Colonic mucosa (tissue), 4 donors: ENCODE measurements at regions not wholly inside any gene's neighbourhood (a gene's known extent, or its start where the extent isn't known, plus 50 kb on each side); places are given as distances from the start of the nearest gene placed in this dataset.

Experiments
- DNase-seq: peaks from one replicate; pipeline ENCODE4 v3.0.0-alpha.2; 2020
- H3K27ac ChIP-seq: fragments of 200-600 bp; one replicate; pipeline ENCODE4 v1.8.0; 2021
- H3K27me3 ChIP-seq: fragments of 200-600 bp; one replicate; pipeline ENCODE4 v1.8.0; 2021
- H3K36me3 ChIP-seq: fragments of 200-600 bp; one replicate; pipeline ENCODE4 v1.8.0; 2021
- H3K4me1 ChIP-seq: fragments of 200-600 bp; one replicate; pipeline ENCODE4 v1.8.0; 2021; ENCODE audit warnings: mild to moderate bottlenecking
- H3K4me3 ChIP-seq: fragments of 200-600 bp; one replicate; pipeline ENCODE4 v1.8.0; 2021
- H3K9ac ChIP-seq, 2 donors: one replicate each; pipeline ENCODE4 v1.7.0; 2013; ENCODE audit warnings: control low read depth in 2 of 2, low read depth in 2 of 2, low read length in 2 of 2
- H3K9me3 ChIP-seq: fragments of 200-600 bp; one replicate; pipeline ENCODE4 v1.8.0; 2021
- intact Hi-C: fragments of 100-400 bp; cut with DNase I; formaldehyde crosslinking; loops from one replicate; pipeline ENCODE4 v1.14.1; 2022
- TF ChIP-seq, protein P1 (sequence below): fragments of 200-600 bp; IDR thresholded peaks from one replicate; pipeline ENCODE4 v1.8.0; 2022; ENCODE audit warnings: antibody characterized with exemption, mild to moderate bottlenecking
- donor health status: healthy.
- donor health status: DM: no; HTN: no; CAD: no.
- donor health status: DM: no; HTN: no; CAD: no.

- TF ChIP-seq, protein P1, sequence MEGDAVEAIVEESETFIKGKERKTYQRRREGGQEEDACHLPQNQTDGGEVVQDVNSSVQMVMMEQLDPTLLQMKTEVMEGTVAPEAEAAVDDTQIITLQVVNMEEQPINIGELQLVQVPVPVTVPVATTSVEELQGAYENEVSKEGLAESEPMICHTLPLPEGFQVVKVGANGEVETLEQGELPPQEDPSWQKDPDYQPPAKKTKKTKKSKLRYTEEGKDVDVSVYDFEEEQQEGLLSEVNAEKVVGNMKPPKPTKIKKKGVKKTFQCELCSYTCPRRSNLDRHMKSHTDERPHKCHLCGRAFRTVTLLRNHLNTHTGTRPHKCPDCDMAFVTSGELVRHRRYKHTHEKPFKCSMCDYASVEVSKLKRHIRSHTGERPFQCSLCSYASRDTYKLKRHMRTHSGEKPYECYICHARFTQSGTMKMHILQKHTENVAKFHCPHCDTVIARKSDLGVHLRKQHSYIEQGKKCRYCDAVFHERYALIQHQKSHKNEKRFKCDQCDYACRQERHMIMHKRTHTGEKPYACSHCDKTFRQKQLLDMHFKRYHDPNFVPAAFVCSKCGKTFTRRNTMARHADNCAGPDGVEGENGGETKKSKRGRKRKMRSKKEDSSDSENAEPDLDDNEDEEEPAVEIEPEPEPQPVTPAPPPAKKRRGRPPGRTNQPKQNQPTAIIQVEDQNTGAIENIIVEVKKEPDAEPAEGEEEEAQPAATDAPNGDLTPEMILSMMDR = no peak
- no peak for DNase-seq
These were observed 185.5 kb upstream of the GPR149 start for GRCh38 chr3:154615471-154615870.

DNA sequence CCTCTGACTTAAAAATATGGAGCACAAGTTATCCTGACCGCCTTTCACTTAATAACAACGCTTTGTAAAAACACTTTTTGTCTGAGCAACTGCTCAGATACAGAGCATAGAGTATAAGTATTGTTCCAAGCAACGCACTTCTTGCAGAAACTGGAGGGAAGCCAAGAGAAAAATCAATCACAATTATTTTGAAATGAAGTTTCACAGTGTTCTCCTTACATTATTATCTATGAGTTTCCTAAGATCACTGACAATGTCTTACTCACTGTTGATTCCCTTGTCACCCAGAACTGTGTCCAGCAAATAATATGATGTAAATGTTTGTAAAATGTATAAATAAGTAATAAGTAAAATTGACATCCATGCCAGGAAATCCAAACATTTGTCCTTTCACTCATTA lies 184.6 kb upstream of the GPR149 start:
- TF ChIP-seq, protein P1 = no peak
- no peak overlapping the region for H3K27ac ChIP-seq
- intact Hi-C loops = no loop called here
- H3K9ac ChIP-seq = no peak overlapping the region
- DNase-seq = no peak
- H3K9me3 ChIP-seq = no peaks in the 10 kb centered on the region
- H3K36me3 ChIP-seq = no peaks in the 10 kb centered on the region
- H3K27me3 ChIP-seq = no peaks in the 10 kb centered on the region
- no peaks in the 10 kb centered on the region for H3K4me1 ChIP-seq
- no peak overlapping the region for H3K4me3 ChIP-seq

More at GRCh38 chr3:154615471-154615870, 185.5 kb upstream of the GPR149 start:
- intact Hi-C loops = no loop called here
- Histone ChIP-seq H3K4me1 (no peaks in the 10 kb centered on the region), H3K9ac (no peak overlapping the region), H3K27me3 (no peaks in the 10 kb centered on the region), H3K4me3 (no peak overlapping the region), H3K27ac (no peak overlapping the region), H3K9me3 (no peaks in the 10 kb centered on the region), H3K36me3 (no peaks in the 10 kb centered on the region)

DNA sequence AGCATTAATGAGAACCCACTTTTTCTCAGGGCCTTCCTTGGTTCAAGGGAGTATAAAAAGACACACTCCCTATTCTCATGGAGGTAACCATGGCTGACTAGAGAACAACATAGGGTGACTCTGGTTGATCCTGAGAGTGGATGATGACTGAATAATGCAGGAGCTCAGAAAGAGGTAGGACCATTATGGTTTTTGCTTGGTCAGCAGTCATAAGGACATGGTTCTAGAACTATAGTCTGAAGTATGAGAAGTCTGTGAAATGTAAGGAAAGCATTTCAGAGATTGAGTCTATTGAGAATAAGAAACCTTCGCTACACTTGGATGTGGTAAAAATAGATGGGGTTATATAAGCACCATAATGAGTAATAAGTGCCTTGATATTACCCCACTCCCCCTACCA lies 184.1 kb upstream of the GPR149 start:
- Histone ChIP-seq H3K9me3 (no peaks in the 10 kb centered on the region), H3K9ac (no peak overlapping the region), H3K4me3 (no peak overlapping the region), H3K4me1 (no peaks in the 10 kb centered on the region), H3K27me3 (no peaks in the 10 kb centered on the region), H3K27ac (no peak overlapping the region), H3K36me3 (no peaks in the 10 kb centered on the region)
- no peak for DNase-seq
- TF ChIP-seq, protein P1 = no peak
- intact Hi-C loops = no loop called here

- Histone ChIP-seq H3K27me3 (no peaks in the 10 kb centered on the region), H3K4me3 (no peak overlapping the region), H3K9me3 (no peaks in the 10 kb centered on the region), H3K4me1 (no peaks in the 10 kb centered on the region), H3K9ac (no peak overlapping the region), H3K27ac (no peak overlapping the region), H3K36me3 (no peaks in the 10 kb centered on the region)
- DNase-seq = no peak
- TF ChIP-seq, protein P1 = no peak
- intact Hi-C loops = no loop called here
These were observed 172.3 kb upstream of the GPR149 start for GRCh38 chr3:154602241-154602640.

GRCh38 chr3:154598166-154598565 lies 168.2 kb upstream of the GPR149 start:
- no peak overlapping the region for H3K9ac ChIP-seq
- no peaks in the 10 kb centered on the region for H3K9me3 ChIP-seq
- TF ChIP-seq, protein P1 = no peak
- no peak overlapping the region for H3K4me3 ChIP-seq
- no peaks in the 10 kb centered on the region for H3K27me3 ChIP-seq
- DNase-seq = no peak
- no peak overlapping the region for H3K27ac ChIP-seq
- no peaks in the 10 kb centered on the region for H3K36me3 ChIP-seq
- H3K4me1 ChIP-seq = no peaks in the 10 kb centered on the region
- intact Hi-C loops = no loop called here
